ENCODE measurements at regions not wholly inside any gene's neighbourhood (a gene's known extent, or its start where the extent isn't known, plus 50 kb on each side); places are given as distances from the start of the nearest gene placed in this dataset.

GRCh38 chr5:126074538-126074937, 348.7 kb upstream of the GRAMD2B start:
- Histone ChIP-seq H3K27me3 (no peaks in the 10 kb centered on the region), H3K9me3 (no peaks in the 10 kb centered on the region), H3K27ac (no peak overlapping the region), H3K4me3 (no peak overlapping the region), H3K4me1 (no peaks in the 10 kb centered on the region), H3K36me3 (no peaks in the 10 kb centered on the region)
- intact Hi-C loops (cut with DNase I; ENCODE audit: low total_unique reads): no loop called here
- DNase-seq: no peak
- no peak for TF ChIP-seq POLR2A (IDR thresholded peaks at IDR 0.05)
- no peak for TF ChIP-seq CTCF (IDR thresholded peaks at IDR 0.05)

- H3K4me1 ChIP-seq: no peaks in the 10 kb centered on the region
- no peaks in the 10 kb centered on the region for H3K9me3 ChIP-seq
- no peaks in the 10 kb centered on the region for H3K36me3 ChIP-seq
- no peak for DNase-seq
- H3K4me3 ChIP-seq: no peak overlapping the region
- intact Hi-C loops (cut with DNase I; ENCODE audit: low total_unique reads): no loop called here
- H3K27me3 ChIP-seq: no peaks in the 10 kb centered on the region
- TF ChIP-seq POLR2A (IDR thresholded peaks at IDR 0.05) (no peak), CTCF (IDR thresholded peaks at IDR 0.05) (no peak)
- H3K27ac ChIP-seq: no peak overlapping the region
These were observed 343.9 kb upstream of the GRAMD2B start for GRCh38 chr5:126079266-126079665.

GRCh38 chr5:126081209-126081608, 342.0 kb upstream of the GRAMD2B start:
- no peak for TF ChIP-seq CTCF (IDR thresholded peaks at IDR 0.05)
- no peak for TF ChIP-seq POLR2A (IDR thresholded peaks at IDR 0.05)
- no peaks in the 10 kb centered on the region for H3K27me3 ChIP-seq
- intact Hi-C loops (cut with DNase I; ENCODE audit: low total_unique reads): no loop called here
- H3K4me1 ChIP-seq: no peaks in the 10 kb centered on the region
- peaks cover 0 to 3% of the 10 kb centered on the region in 2 donors for H3K9me3 ChIP-seq
- no peak overlapping the region for H3K27ac ChIP-seq
- no peak for DNase-seq
- H3K36me3 ChIP-seq: no peaks in the 10 kb centered on the region
- no peak overlapping the region for H3K4me3 ChIP-seq

GRCh38 chr5:126093041-126093440, 330.2 kb upstream of the GRAMD2B start:
- DNase-seq: no peak
- H3K4me1 ChIP-seq: no peaks in the 10 kb centered on the region

GRCh38 chr5:126093718-126094117, 329.5 kb upstream of the GRAMD2B start:
- no peak for DNase-seq
- Histone ChIP-seq H3K4me3 (no peak overlapping the region), H3K27me3 (no peaks in the 10 kb centered on the region), H3K27ac (no peak overlapping the region), H3K4me1 (no peaks in the 10 kb centered on the region), H3K9me3 (no peaks in the 10 kb centered on the region), H3K36me3 (no peaks in the 10 kb centered on the region)
- intact Hi-C loops (cut with DNase I; ENCODE audit: low total_unique reads): no loop called here
- TF ChIP-seq CTCF (IDR thresholded peaks at IDR 0.05) (no peak), POLR2A (IDR thresholded peaks at IDR 0.05) (no peak)

More at GRCh38 chr5:126093041-126093440, 330.2 kb upstream of the GRAMD2B start:
- TF ChIP-seq POLR2A (IDR thresholded peaks at IDR 0.05): no peak
- TF ChIP-seq CTCF (IDR thresholded peaks at IDR 0.05): no peak
- no peaks in the 10 kb centered on the region for H3K27me3 ChIP-seq
- no peak overlapping the region for H3K27ac ChIP-seq
- intact Hi-C loops (cut with DNase I; ENCODE audit: low total_unique reads): no loop called here
- no peak overlapping the region for H3K4me3 ChIP-seq
- H3K9me3 ChIP-seq: no peaks in the 10 kb centered on the region
- H3K36me3 ChIP-seq: no peaks in the 10 kb centered on the region
